ENCODE measurements at regions not wholly inside any gene's neighbourhood (a gene's known extent, or its start where the extent isn't known, plus 50 kb on each side); places are given as distances from the start of the nearest gene placed in this dataset.

DNA sequence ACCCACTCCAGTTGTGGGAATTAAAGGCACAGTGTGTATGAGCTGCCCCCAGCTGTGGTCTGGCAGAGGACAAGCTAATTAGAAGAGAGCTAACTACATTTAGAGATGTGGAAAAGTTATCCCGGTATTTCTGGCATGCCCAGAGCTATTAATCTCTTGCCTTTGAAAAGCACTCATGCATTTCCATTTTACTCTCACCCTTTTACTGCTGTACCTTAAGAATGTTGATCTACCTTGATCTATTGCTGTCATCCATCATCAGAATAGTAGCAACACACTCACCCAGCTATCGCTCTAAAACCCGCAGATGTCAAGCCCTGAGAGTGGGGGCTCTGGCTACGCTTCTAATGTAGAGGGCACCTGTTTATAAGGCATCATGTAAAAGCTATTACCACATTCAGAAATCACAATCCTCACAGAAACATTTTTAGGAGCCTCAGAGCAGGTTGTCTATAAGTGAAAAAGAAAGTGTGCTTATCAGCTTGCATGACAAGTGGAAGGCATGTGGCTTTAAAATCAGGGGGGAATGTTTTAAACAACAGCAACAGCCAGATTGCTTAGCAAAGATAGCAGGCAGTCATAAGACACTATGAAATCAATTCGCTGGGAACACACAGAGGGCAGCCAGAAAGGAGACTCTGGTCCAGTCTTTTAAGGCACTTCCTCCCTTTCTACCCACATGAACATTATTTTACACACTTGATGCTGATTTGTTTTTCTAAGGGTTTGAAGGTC lies 224.2 kb upstream of the IRS2 start:
- WGBS: 82% methylated on average over 5 of the region's 5 CpGs

DNA sequence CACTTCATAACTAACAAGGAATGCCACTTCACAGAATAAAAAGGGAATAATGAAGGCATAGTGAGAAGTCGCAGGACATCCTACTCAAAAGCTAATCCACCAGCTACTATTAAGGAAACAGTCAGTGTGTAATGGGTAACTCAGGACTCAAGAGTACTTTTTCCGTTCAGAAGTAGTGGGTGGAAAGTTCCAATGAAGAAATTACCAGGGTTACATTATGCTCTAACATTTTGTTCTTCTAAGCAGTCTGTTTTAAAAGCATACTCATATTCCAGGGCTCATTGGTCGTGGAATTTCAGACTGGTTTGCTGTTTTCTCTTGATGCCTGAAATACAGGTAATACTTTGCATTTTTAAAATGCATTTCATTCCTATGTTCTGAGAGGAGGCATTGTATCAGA lies 222.4 kb upstream of the IRS2 start:
- H3K4me1 ChIP-seq (ENCODE audit: control insufficient read depth in 4 of 4, insufficient read depth in 4 of 4, low read length in 3 of 4): no peaks in the 10 kb centered on the region
- no peaks in the 10 kb centered on the region for H3K36me3 ChIP-seq (ENCODE audit: control insufficient read depth in 4 of 4, insufficient read depth in 3 of 4, low read depth in 1 of 4, low read length in 3 of 4)
- H3K9ac ChIP-seq (ENCODE audit: low read depth in 1 of 2, low read length in 2 of 2): no peak overlapping the region
- H3K4me3 ChIP-seq (ENCODE audit: low read depth in 1 of 3, low read length in 3 of 3): no peak overlapping the region
- H3K27ac ChIP-seq (ENCODE audit: low read depth in 1 of 2, low read length in 2 of 2): no peak overlapping the region
- no peaks in the 10 kb centered on the region for H3K9me3 ChIP-seq (ENCODE audit: control insufficient read depth in 4 of 4, low read length in 3 of 4)
- H3K27me3 ChIP-seq (ENCODE audit: control insufficient read depth in 4 of 4, insufficient read depth in 4 of 4, low read length in 3 of 4): no peaks in the 10 kb centered on the region
- DNase-seq (ENCODE audit: low spot score): no peak
- 90% methylated on average over 3 of the region's 3 CpGs for WGBS
- TF ChIP-seq YY1 (IDR thresholded peaks at IDR 0.05): no peak
- no peak for TF ChIP-seq GABPA (IDR thresholded peaks at IDR 0.05 in 1 of 2, conservative IDR thresholded peaks at IDR 0.05 in 1 of 2)
- no peak for TF ChIP-seq RXRA (IDR thresholded peaks at IDR 0.05)
- TF ChIP-seq RAD21 (IDR thresholded peaks at IDR 0.05): no peak
- no peak for TF ChIP-seq FOXA1 (IDR thresholded peaks at IDR 0.05)
- no peak for TF ChIP-seq CTCF (IDR thresholded peaks at IDR 0.05; ENCODE audit: low read depth, low read length, missing input control)

More for the DNA sequence above, 224.2 kb upstream of the IRS2 start:
- TF ChIP-seq RAD21 (IDR thresholded peaks at IDR 0.05) (no peak), HNF4G (IDR thresholded peaks at IDR 0.05) (no peak), TAF1 (conservative IDR thresholded peaks at IDR 0.05) (no peak), JUND (IDR thresholded peaks at IDR 0.05) (no peak), ATF3 (IDR thresholded peaks at IDR 0.05) (no peak), SP1 (IDR thresholded peaks at IDR 0.05) (no peak), HNF4A (conservative IDR thresholded peaks at IDR 0.05) (no peak), EGR1 (IDR thresholded peaks at IDR 0.05; ENCODE audit: low read depth in 2 of 2) (no peak), FOXA1 (IDR thresholded peaks at IDR 0.05) (no peak), REST (IDR thresholded peaks at IDR 0.05) (no peak)
- Histone ChIP-seq H3K4me1 (ENCODE audit: control insufficient read depth in 4 of 4, insufficient read depth in 4 of 4, low read length in 3 of 4) (peaks cover 0 to 8% (median 2%) of the 10 kb centered on the region in 4 donors), H3K9ac (ENCODE audit: low read depth in 1 of 2, low read length in 2 of 2) (no peak overlapping the region), H3K4me3 (ENCODE audit: low read depth in 1 of 3, low read length in 3 of 3) (no peak overlapping the region), H3K36me3 (ENCODE audit: control insufficient read depth in 4 of 4, insufficient read depth in 3 of 4, low read depth in 1 of 4, low read length in 3 of 4) (no peaks in the 10 kb centered on the region), H3K27ac (ENCODE audit: low read depth in 1 of 2, low read length in 2 of 2) (no peak overlapping the region), H3K9me3 (ENCODE audit: control insufficient read depth in 4 of 4, low read length in 3 of 4) (no peaks in the 10 kb centered on the region), H3K27me3 (ENCODE audit: control insufficient read depth in 4 of 4, insufficient read depth in 4 of 4, low read length in 3 of 4) (no peaks in the 10 kb centered on the region)
- no peak for DNase-seq (ENCODE audit: low spot score)
